Effector memory CD8-positive, alpha-beta T cell (primary cell): ENCODE measurements at regions not wholly inside any gene's neighbourhood (a gene's known extent, or its start where the extent isn't known, plus 50 kb on each side); places are given as distances from the start of the nearest gene placed in this dataset.
"Not testable (repeated sequence)": the region's sequence is repeated elsewhere in the genome, so short reads cannot be mapped to it uniquely, and the experiment has no call there.

Experiments
- ATAC-seq: fragments of 150-1000 bp; cut with Tn5 transposase; replicated peaks from 2 replicates; pipeline ENCODE4 v1.10.0; 2021; ENCODE audit warnings: mild to moderate bottlenecking, moderate library complexity
- DNase-seq, 3 experiments: peaks; one replicate each; pipeline ENCODE4 v3.0.0; 2021
- H3K27ac Mint-ChIP-seq, 2 donors: one replicate each; pipeline ENCODE4 v1.8.0; 2022; ENCODE audit warnings: mild to moderate bottlenecking in 2 of 2, mixed read lengths in 2 of 2, moderate library complexity in 2 of 2
- H3K27me3 Mint-ChIP-seq, 2 donors: one replicate each; pipeline ENCODE4 v1.8.0; 2022; ENCODE audit warnings: mixed read lengths in 2 of 2
- H3K36me3 Mint-ChIP-seq: one replicate; pipeline ENCODE4 v1.8.0; 2022; ENCODE audit warnings: mild to moderate bottlenecking, moderate library complexity, mixed read lengths; ENCODE audit not compliant: insufficient read depth
- H3K4me1 Mint-ChIP-seq, 2 donors: one replicate each; pipeline ENCODE4 v1.8.0; 2022; ENCODE audit warnings: low read depth in 2 of 2, mixed read lengths in 2 of 2
- H3K4me3 Mint-ChIP-seq, 2 donors: one replicate each; pipeline ENCODE4 v1.8.0; 2022; ENCODE audit warnings: mild to moderate bottlenecking in 2 of 2, mixed read lengths in 2 of 2, moderate library complexity in 2 of 2
- H3K9me3 Mint-ChIP-seq, 2 donors: one replicate each; pipeline ENCODE4 v1.8.0; 2022; ENCODE audit warnings: mixed read lengths in 2 of 2

GRCh38 chr5:25995209-25995608 lies 1043.2 kb downstream of the CDH9 start:
- Mint-ChIP-seq H3K36me3 (no peaks in the 10 kb centered on the region), H3K27ac (no peak overlapping the region), H3K4me1 (no peaks in the 10 kb centered on the region), H3K4me3 (no peak overlapping the region), H3K9me3 (peaks cover 3 to 15% of the 10 kb centered on the region in 2 donors), H3K27me3 (no peaks in the 10 kb centered on the region)
- DNase-seq, result no peak
- ATAC-seq, result no peak

GRCh38 chr5:25993701-25994100 lies 1044.7 kb downstream of the CDH9 start:
- ATAC-seq, result no peak
- H3K4me1 Mint-ChIP-seq, result no peaks in the 10 kb centered on the region

GRCh38 chr5:25991639-25992038 lies 1046.7 kb downstream of the CDH9 start:
- Mint-ChIP-seq H3K4me3 (no peak overlapping the region), H3K27ac (no peak overlapping the region), H3K36me3 (no peaks in the 10 kb centered on the region), H3K27me3 (no peaks in the 10 kb centered on the region), H3K4me1 (no peaks in the 10 kb centered on the region), H3K9me3 (peaks cover 3 to 15% of the 10 kb centered on the region in 2 donors)
- ATAC-seq, result no peak
- no peak for DNase-seq

More at GRCh38 chr5:25993701-25994100, 1044.7 kb downstream of the CDH9 start:
- Mint-ChIP-seq H3K9me3 (peaks cover 2 to 15% of the 10 kb centered on the region in 2 donors), H3K27me3 (no peaks in the 10 kb centered on the region), H3K4me3 (no peak overlapping the region), H3K36me3 (no peaks in the 10 kb centered on the region), H3K27ac (no peak overlapping the region)
- no peak for DNase-seq

- ATAC-seq (no peak), DNase-seq (no peak)
- no peak overlapping the region for H3K4me3 Mint-ChIP-seq
- no peaks in the 10 kb centered on the region for H3K4me1 Mint-ChIP-seq
- H3K27ac Mint-ChIP-seq, result no peak overlapping the region
- H3K36me3 Mint-ChIP-seq, result no peaks in the 10 kb centered on the region
- H3K9me3 Mint-ChIP-seq, result peaks cover 3 to 6% of the 10 kb centered on the region in 2 donors
- no peaks in the 10 kb centered on the region for H3K27me3 Mint-ChIP-seq
These were observed 1047.6 kb downstream of the CDH9 start for GRCh38 chr5:25990771-25991170.

- no peaks in the 10 kb centered on the region for H3K27me3 Mint-ChIP-seq
- DNase-seq, result no peak
- H3K9me3 Mint-ChIP-seq, result peaks cover 2 to 14% of the 10 kb centered on the region in 2 donors
- ATAC-seq, result no peak
- no peak overlapping the region for H3K4me3 Mint-ChIP-seq
- no peaks in the 10 kb centered on the region for H3K4me1 Mint-ChIP-seq
- H3K27ac Mint-ChIP-seq, result no peak overlapping the region
- H3K36me3 Mint-ChIP-seq, result no peaks in the 10 kb centered on the region
These were observed 1059.3 kb downstream of the CDH9 start for GRCh38 chr5:25979086-25979485.

GRCh38 chr5:25975885-25976284 lies 1062.5 kb downstream of the CDH9 start:
- ATAC-seq (no peak), DNase-seq (no peak)
- no peak overlapping the region for H3K4me3 Mint-ChIP-seq
- no peaks in the 10 kb centered on the region for H3K4me1 Mint-ChIP-seq
- peaks cover 7 to 11% of the 10 kb centered on the region in 2 donors for H3K9me3 Mint-ChIP-seq
- H3K27me3 Mint-ChIP-seq, result no peaks in the 10 kb centered on the region
- no peak overlapping the region for H3K27ac Mint-ChIP-seq
- H3K36me3 Mint-ChIP-seq, result no peaks in the 10 kb centered on the region

- H3K4me1 Mint-ChIP-seq, result no peaks in the 10 kb centered on the region
- H3K9me3 Mint-ChIP-seq, result peaks cover 2 to 7% of the 10 kb centered on the region in 2 donors
- ATAC-seq, result no peak
- no peak overlapping the region for H3K27ac Mint-ChIP-seq
- no peaks in the 10 kb centered on the region for H3K27me3 Mint-ChIP-seq
- DNase-seq, result no peak
- no peaks in the 10 kb centered on the region for H3K36me3 Mint-ChIP-seq
- no peak overlapping the region for H3K4me3 Mint-ChIP-seq
These were observed 1063.9 kb downstream of the CDH9 start for GRCh38 chr5:25974451-25974850.

- Mint-ChIP-seq H3K4me1 (no peaks in the 10 kb centered on the region), H3K4me3 (no peak overlapping the region), H3K27me3 (no peaks in the 10 kb centered on the region), H3K36me3 (no peaks in the 10 kb centered on the region), H3K9me3 (peaks cover 0 to 9% of the 10 kb centered on the region in 2 donors), H3K27ac (no peak overlapping the region)
- ATAC-seq (no peak), DNase-seq (no peak)
These were observed 1067.4 kb downstream of the CDH9 start for GRCh38 chr5:25970906-25971489.

GRCh38 chr5:25969042-25969441 lies 1069.3 kb downstream of the CDH9 start:
- H3K9me3 Mint-ChIP-seq, H3K27me3 Mint-ChIP-seq, H3K4me3 Mint-ChIP-seq, ATAC-seq, DNase-seq, H3K4me1 Mint-ChIP-seq, H3K36me3 Mint-ChIP-seq, H3K27ac Mint-ChIP-seq: not testable (repeated sequence)

- no peak overlapping the region for H3K27ac Mint-ChIP-seq
- ATAC-seq, result no peak
- H3K27me3 Mint-ChIP-seq, result no peaks in the 10 kb centered on the region
- peaks cover 4 to 10% of the 10 kb centered on the region in 2 donors for H3K9me3 Mint-ChIP-seq
- H3K4me3 Mint-ChIP-seq, result no peak overlapping the region
- no peak for DNase-seq
- no peaks in the 10 kb centered on the region for H3K4me1 Mint-ChIP-seq
- H3K36me3 Mint-ChIP-seq, result no peaks in the 10 kb centered on the region
These were observed 1074.4 kb downstream of the CDH9 start for GRCh38 chr5:25964009-25964372.

GRCh38 chr5:25963251-25964008 lies 1075.0 kb downstream of the CDH9 start:
- H3K9me3 Mint-ChIP-seq, result peaks cover 4 to 10% of the 10 kb centered on the region in 2 donors
- no peaks in the 10 kb centered on the region for H3K36me3 Mint-ChIP-seq
- no peaks in the 10 kb centered on the region for H3K4me1 Mint-ChIP-seq
- ATAC-seq (no peak), DNase-seq (no peak)
- H3K27ac Mint-ChIP-seq, result no peak overlapping the region
- no peaks in the 10 kb centered on the region for H3K27me3 Mint-ChIP-seq
- no peak overlapping the region for H3K4me3 Mint-ChIP-seq

GRCh38 chr5:25955337-25955736 lies 1083.0 kb downstream of the CDH9 start:
- H3K27me3 Mint-ChIP-seq, result no peaks in the 10 kb centered on the region
- no peak for ATAC-seq
- no peak overlapping the region for H3K4me3 Mint-ChIP-seq
- no peaks in the 10 kb centered on the region for H3K36me3 Mint-ChIP-seq
- H3K9me3 Mint-ChIP-seq, result peaks cover 0 to 5% of the 10 kb centered on the region in 2 donors
- no peak overlapping the region for H3K27ac Mint-ChIP-seq
- DNase-seq, result no peak
- H3K4me1 Mint-ChIP-seq, result no peaks in the 10 kb centered on the region

- H3K27me3 Mint-ChIP-seq, result no peaks in the 10 kb centered on the region
- no peaks in the 10 kb centered on the region for H3K36me3 Mint-ChIP-seq
- ATAC-seq (no peak), DNase-seq (no peak)
- no peaks in the 10 kb centered on the region for H3K4me1 Mint-ChIP-seq
- no peak overlapping the region for H3K4me3 Mint-ChIP-seq
- H3K27ac Mint-ChIP-seq, result no peak overlapping the region
- H3K9me3 Mint-ChIP-seq, result peaks cover 8 to 9% of the 10 kb centered on the region in 2 donors
These were observed 1087.7 kb downstream of the CDH9 start for GRCh38 chr5:25950681-25951080.

GRCh38 chr5:25948278-25948677 lies 1090.1 kb downstream of the CDH9 start:
- DNase-seq, result no peak
- no peak overlapping the region for H3K27ac Mint-ChIP-seq
- H3K36me3 Mint-ChIP-seq, result no peaks in the 10 kb centered on the region
- no peak overlapping the region for H3K4me3 Mint-ChIP-seq
- H3K9me3 Mint-ChIP-seq, result peaks cover 8 to 9% of the 10 kb centered on the region in 2 donors
- no peaks in the 10 kb centered on the region for H3K4me1 Mint-ChIP-seq
- H3K27me3 Mint-ChIP-seq, result no peaks in the 10 kb centered on the region
- no peak for ATAC-seq
